ENCODE measurements at regions not wholly inside any gene's neighbourhood (a gene's known extent, or its start where the extent isn't known, plus 50 kb on each side); places are given as distances from the start of the nearest gene placed in this dataset.
"Not testable (repeated sequence)": the region's sequence is repeated elsewhere in the genome, so short reads cannot be mapped to it uniquely, and the experiment has no call there.

- ATAC-seq (no peak), DNase-seq (no peak)
- H3K27ac ChIP-seq (ENCODE audit: low read depth, low read length), result no peak overlapping the region
- no peaks in the 10 kb centered on the region for H3K36me3 ChIP-seq (ENCODE audit: control insufficient read depth in 2 of 3, insufficient read depth in 3 of 3, low read length in 3 of 3)
- ChIA-PET CTCF (no interaction called here), POLR2A (no interaction called here)
- intact Hi-C loops (cut with micrococcal nuclease), result no loop called here
- H3K27ac Mint-ChIP-seq, result no peak overlapping the region
- H3K9me3 ChIP-seq (ENCODE audit: control insufficient read depth in 2 of 3, low read length in 3 of 3), result no peaks in the 10 kb centered on the region
- no peak overlapping the region for H3K4me3 Mint-ChIP-seq
- peaks cover 0 to 5% (median 0%) of the 10 kb centered on the region in 11 donors for H3K9me3 Mint-ChIP-seq
- no peaks in the 10 kb centered on the region for H3K36me3 Mint-ChIP-seq
- no peaks in the 10 kb centered on the region for H3K27me3 Mint-ChIP-seq
- H3K4me3 ChIP-seq (ENCODE audit: low read length), result no peak overlapping the region
- H3K4me1 Mint-ChIP-seq, result no peaks in the 10 kb centered on the region
- no peaks in the 10 kb centered on the region for H3K4me1 ChIP-seq (ENCODE audit: control insufficient read depth in 2 of 2, insufficient read depth in 2 of 2, low read length in 2 of 2)
- H3K27me3 ChIP-seq (ENCODE audit: control insufficient read depth in 2 of 2, insufficient read depth in 2 of 2, low read length in 2 of 2), result peaks cover 0 to 2% of the 10 kb centered on the region in 2 donors
Observed at GRCh38 chr2:40700231-40700954, 248.5 kb upstream of the SLC8A1 start.

- H3K27ac ChIP-seq (ENCODE audit: low read depth, low read length); H3K36me3 ChIP-seq (ENCODE audit: control insufficient read depth in 2 of 3, insufficient read depth in 3 of 3, low read length in 3 of 3); H3K4me1 ChIP-seq (ENCODE audit: control insufficient read depth in 2 of 2, insufficient read depth in 2 of 2, low read length in 2 of 2); ATAC-seq; H3K4me1 Mint-ChIP-seq; H3K4me3 ChIP-seq (ENCODE audit: low read length); H3K4me3 Mint-ChIP-seq; H3K9me3 ChIP-seq (ENCODE audit: control insufficient read depth in 2 of 3, low read length in 3 of 3); POLR2A ChIA-PET; intact Hi-C loops (cut with micrococcal nuclease); H3K36me3 Mint-ChIP-seq; DNase-seq; H3K27me3 Mint-ChIP-seq; H3K27ac Mint-ChIP-seq; CTCF ChIA-PET; H3K27me3 ChIP-seq (ENCODE audit: control insufficient read depth in 2 of 2, insufficient read depth in 2 of 2, low read length in 2 of 2): not testable (repeated sequence)
- H3K9me3 Mint-ChIP-seq, result peaks cover 0 to 15% (median 4%) of the 10 kb centered on the region in 11 donors
Observed at GRCh38 chr2:40712197-40712894, 260.5 kb upstream of the SLC8A1 start.

- peaks cover 0 to 6% (median 0%) of the 10 kb centered on the region in 11 donors for H3K9me3 Mint-ChIP-seq
- Histone ChIP-seq H3K27ac (ENCODE audit: low read depth, low read length) (no peak overlapping the region), H3K9me3 (ENCODE audit: control insufficient read depth in 2 of 3, low read length in 3 of 3) (no peaks in the 10 kb centered on the region), H3K36me3 (ENCODE audit: control insufficient read depth in 2 of 3, insufficient read depth in 3 of 3, low read length in 3 of 3) (no peaks in the 10 kb centered on the region), H3K27me3 (ENCODE audit: control insufficient read depth in 2 of 2, insufficient read depth in 2 of 2, low read length in 2 of 2) (no peaks in the 10 kb centered on the region), H3K4me1 (ENCODE audit: control insufficient read depth in 2 of 2, insufficient read depth in 2 of 2, low read length in 2 of 2) (no peaks in the 10 kb centered on the region), H3K4me3 (ENCODE audit: low read length) (no peak overlapping the region)
- no peak overlapping the region for H3K4me3 Mint-ChIP-seq
- no peak overlapping the region for H3K27ac Mint-ChIP-seq
- H3K4me1 Mint-ChIP-seq, result no peaks in the 10 kb centered on the region
- H3K36me3 Mint-ChIP-seq, result no peaks in the 10 kb centered on the region
- ChIA-PET POLR2A (no interaction called here), CTCF (no interaction called here)
- no peaks in the 10 kb centered on the region for H3K27me3 Mint-ChIP-seq
- DNase-seq (no peak), ATAC-seq (no peak)
- intact Hi-C loops (cut with micrococcal nuclease), result no loop called here
Observed at GRCh38 chr2:40716879-40717278, 265.0 kb upstream of the SLC8A1 start.

GRCh38 chr2:40719414-40719813 is 267.5 kb upstream of the SLC8A1 start:
- no peak for DNase-seq

GRCh38 chr2:40721595-40721994 is 269.7 kb upstream of the SLC8A1 start:
- H3K4me3 Mint-ChIP-seq, result no peak overlapping the region
- no peaks in the 10 kb centered on the region for H3K36me3 Mint-ChIP-seq
- no peaks in the 10 kb centered on the region for H3K36me3 ChIP-seq (ENCODE audit: control insufficient read depth in 2 of 3, insufficient read depth in 3 of 3, low read length in 3 of 3)
- no peaks in the 10 kb centered on the region for H3K4me1 ChIP-seq (ENCODE audit: control insufficient read depth in 2 of 2, insufficient read depth in 2 of 2, low read length in 2 of 2)
- H3K9me3 ChIP-seq (ENCODE audit: control insufficient read depth in 2 of 3, low read length in 3 of 3), result no peaks in the 10 kb centered on the region
- DNase-seq, result no peak
- ChIA-PET CTCF (no interaction called here), POLR2A (no interaction called here)
- no peak overlapping the region for H3K27ac Mint-ChIP-seq
- H3K27me3 Mint-ChIP-seq, result no peaks in the 10 kb centered on the region
- peak; percentile 12 for ATAC-seq
- H3K9me3 Mint-ChIP-seq, result peaks cover 0 to 4% (median 0%) of the 10 kb centered on the region in 11 donors
- no peaks in the 10 kb centered on the region for H3K4me1 Mint-ChIP-seq
- H3K27me3 ChIP-seq (ENCODE audit: control insufficient read depth in 2 of 2, insufficient read depth in 2 of 2, low read length in 2 of 2), result no peaks in the 10 kb centered on the region
- H3K4me3 ChIP-seq (ENCODE audit: low read length), result no peak overlapping the region
- no peak overlapping the region for H3K27ac ChIP-seq (ENCODE audit: low read depth, low read length)
- intact Hi-C loops (cut with micrococcal nuclease), result no loop called here

More at GRCh38 chr2:40719414-40719813, 267.5 kb upstream of the SLC8A1 start:
- H3K4me1 Mint-ChIP-seq, result no peaks in the 10 kb centered on the region
- POLR2A ChIA-PET, result no interaction called here
- no peak overlapping the region for H3K4me3 Mint-ChIP-seq
- H3K27me3 ChIP-seq (ENCODE audit: control insufficient read depth in 2 of 2, insufficient read depth in 2 of 2, low read length in 2 of 2), result no peaks in the 10 kb centered on the region
- no peaks in the 10 kb centered on the region for H3K4me1 ChIP-seq (ENCODE audit: control insufficient read depth in 2 of 2, insufficient read depth in 2 of 2, low read length in 2 of 2)
- H3K4me3 ChIP-seq (ENCODE audit: low read length), result no peak overlapping the region
- no peak for ATAC-seq
- H3K27me3 Mint-ChIP-seq, result no peaks in the 10 kb centered on the region
- no peaks in the 10 kb centered on the region for H3K36me3 Mint-ChIP-seq
- CTCF ChIA-PET, result interaction anchor here (0.6 kb wide), 1 partner anchor 276 kb away, joined by 3 read pairs; no protein-coding TSS in a partner anchor
- H3K27ac ChIP-seq (ENCODE audit: low read depth, low read length), result no peak overlapping the region
- H3K9me3 ChIP-seq (ENCODE audit: control insufficient read depth in 2 of 3, low read length in 3 of 3), result no peaks in the 10 kb centered on the region
- no peaks in the 10 kb centered on the region for H3K36me3 ChIP-seq (ENCODE audit: control insufficient read depth in 2 of 3, insufficient read depth in 3 of 3, low read length in 3 of 3)
- intact Hi-C loops (cut with micrococcal nuclease), result no loop called here
- peaks cover 0 to 6% (median 0%) of the 10 kb centered on the region in 11 donors for H3K9me3 Mint-ChIP-seq
- H3K27ac Mint-ChIP-seq, result no peak overlapping the region

- intact Hi-C loops (cut with micrococcal nuclease), result no loop called here
- Histone ChIP-seq H3K27me3 (ENCODE audit: control insufficient read depth in 2 of 2, insufficient read depth in 2 of 2, low read length in 2 of 2) (no peaks in the 10 kb centered on the region), H3K27ac (ENCODE audit: low read depth, low read length) (no peak overlapping the region), H3K36me3 (ENCODE audit: control insufficient read depth in 2 of 3, insufficient read depth in 3 of 3, low read length in 3 of 3) (no peaks in the 10 kb centered on the region), H3K9me3 (ENCODE audit: control insufficient read depth in 2 of 3, low read length in 3 of 3) (no peaks in the 10 kb centered on the region), H3K4me1 (ENCODE audit: control insufficient read depth in 2 of 2, insufficient read depth in 2 of 2, low read length in 2 of 2) (no peaks in the 10 kb centered on the region), H3K4me3 (ENCODE audit: low read length) (no peak overlapping the region)
- Mint-ChIP-seq H3K36me3 (no peaks in the 10 kb centered on the region), H3K27me3 (no peaks in the 10 kb centered on the region), H3K4me3 (no peak overlapping the region), H3K9me3 (peaks cover 0 to 4% (median 0%) of the 10 kb centered on the region in 11 donors), H3K27ac (no peak overlapping the region), H3K4me1 (no peaks in the 10 kb centered on the region)
- ChIA-PET POLR2A (no interaction called here), CTCF (no interaction called here)
- ATAC-seq (no peak), DNase-seq (no peak)
Observed at GRCh38 chr2:40723194-40723593, 271.3 kb upstream of the SLC8A1 start.

- intact Hi-C loops (cut with micrococcal nuclease), result no loop called here
- Mint-ChIP-seq H3K9me3 (peaks cover 0 to 8% (median 0%) of the 10 kb centered on the region in 11 donors), H3K27me3 (no peaks in the 10 kb centered on the region), H3K4me3 (no peak overlapping the region), H3K36me3 (no peaks in the 10 kb centered on the region), H3K4me1 (no peaks in the 10 kb centered on the region), H3K27ac (no peak overlapping the region)
- H3K4me3 ChIP-seq (ENCODE audit: low read length), result no peak overlapping the region
- ChIA-PET CTCF (no interaction called here), POLR2A (no interaction called here)
- DNase-seq (no peak), ATAC-seq (no peak)
- H3K27ac ChIP-seq (ENCODE audit: low read depth, low read length), result no peak overlapping the region
- no peaks in the 10 kb centered on the region for H3K9me3 ChIP-seq (ENCODE audit: control insufficient read depth in 2 of 3, low read length in 3 of 3)
- no peaks in the 10 kb centered on the region for H3K36me3 ChIP-seq (ENCODE audit: control insufficient read depth in 2 of 3, insufficient read depth in 3 of 3, low read length in 3 of 3)
- H3K27me3 ChIP-seq (ENCODE audit: control insufficient read depth in 2 of 2, insufficient read depth in 2 of 2, low read length in 2 of 2), result no peaks in the 10 kb centered on the region
- H3K4me1 ChIP-seq (ENCODE audit: control insufficient read depth in 2 of 2, insufficient read depth in 2 of 2, low read length in 2 of 2), result no peaks in the 10 kb centered on the region
Observed at GRCh38 chr2:40725040-40725439, 273.1 kb upstream of the SLC8A1 start.
